Fibroblast of upper back skin (primary cell): ENCODE measurements at regions not wholly inside any gene's neighbourhood (a gene's known extent, or its start where the extent isn't known, plus 50 kb on each side); places are given as distances from the start of the nearest gene placed in this dataset.
"Not testable (repeated sequence)": the region's sequence is repeated elsewhere in the genome, so short reads cannot be mapped to it uniquely, and the experiment has no call there.

Experiments
- DNase-seq: peaks from one replicate; pipeline ENCODE4 v3.0.0-alpha.2; 2013

- DNase-seq: no peak
Observed at GRCh38 chr4:12138488-12138887, 709.8 kb upstream of the HS3ST1 start.

DNA sequence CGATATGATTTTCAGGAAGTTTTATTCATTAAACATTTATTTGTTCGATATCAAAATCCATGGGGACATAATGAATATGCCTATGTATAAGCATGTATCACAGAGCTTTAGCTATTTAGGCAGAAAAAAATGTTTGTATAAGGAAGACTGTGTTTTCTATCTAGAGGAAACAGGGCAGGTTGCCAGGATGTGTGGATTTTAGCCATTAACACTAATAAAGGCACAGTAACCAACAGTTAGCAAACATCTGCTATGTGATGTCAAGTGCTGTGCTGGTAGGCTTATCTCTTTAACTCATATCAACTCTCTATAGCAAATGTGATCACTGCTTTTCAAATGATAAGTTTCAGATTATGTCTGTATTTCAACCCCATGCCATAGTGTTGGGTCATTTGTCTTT is 708.9 kb upstream of the HS3ST1 start:
- no peak for DNase-seq

DNA sequence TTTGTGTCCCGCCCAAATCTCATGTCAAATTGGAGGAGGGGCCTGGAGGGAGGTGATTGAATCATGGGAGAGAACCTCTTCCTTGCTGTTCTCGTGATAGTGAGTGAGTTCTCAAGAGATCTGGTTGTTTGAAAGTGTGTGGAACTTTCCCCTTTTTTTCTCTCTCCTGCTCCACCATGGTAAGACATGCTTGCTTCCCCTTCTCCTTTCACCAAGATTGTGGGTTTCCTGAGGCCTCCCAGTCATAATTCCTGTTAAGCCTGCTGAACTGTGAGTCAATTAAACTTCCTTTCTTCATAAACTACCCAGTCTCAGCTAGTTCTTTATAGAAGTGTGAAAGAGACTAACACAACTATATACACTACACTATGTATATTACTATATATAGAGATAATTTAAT is 697.8 kb upstream of the HS3ST1 start:
- DNase-seq: no peak

DNA sequence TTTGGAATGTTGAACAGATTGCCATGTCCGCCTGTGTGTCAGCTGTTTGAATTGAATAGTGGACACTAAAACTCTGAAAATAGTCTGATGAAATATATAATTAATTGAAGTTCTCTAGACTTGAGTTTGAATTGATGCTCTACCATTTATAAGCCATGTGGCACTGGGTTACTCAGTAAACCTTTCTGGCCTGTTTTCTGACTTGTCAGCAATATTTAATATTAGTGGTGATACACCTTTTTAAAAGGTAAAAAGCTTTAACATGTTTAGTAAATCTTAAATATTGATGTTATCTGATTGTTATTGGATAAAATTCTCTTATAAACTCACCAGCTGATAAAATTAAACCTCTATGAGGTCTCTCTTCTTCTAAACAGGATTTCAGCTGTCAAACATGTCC is 695.4 kb upstream of the HS3ST1 start:
- no peak for DNase-seq

DNA sequence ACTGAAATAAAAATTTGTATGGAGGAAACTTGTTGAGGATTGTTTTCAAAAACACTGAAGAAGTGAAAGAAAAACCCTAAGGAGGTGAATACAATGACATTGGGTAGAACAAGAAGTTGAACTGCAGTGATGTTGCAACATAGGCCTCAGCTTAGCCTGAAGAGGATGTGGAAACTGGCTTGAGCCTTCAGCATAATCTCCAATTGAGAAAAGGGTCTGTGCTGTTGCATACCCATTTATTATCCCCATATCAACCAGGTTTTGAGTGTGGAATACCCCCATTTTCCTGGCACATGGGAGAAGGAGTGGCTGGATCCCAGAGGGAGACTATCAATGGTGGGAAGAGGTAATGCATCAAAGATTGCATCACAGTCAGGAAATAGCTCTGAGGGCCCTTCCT is 695.0 kb upstream of the HS3ST1 start:
- DNase-seq: no peak

DNA sequence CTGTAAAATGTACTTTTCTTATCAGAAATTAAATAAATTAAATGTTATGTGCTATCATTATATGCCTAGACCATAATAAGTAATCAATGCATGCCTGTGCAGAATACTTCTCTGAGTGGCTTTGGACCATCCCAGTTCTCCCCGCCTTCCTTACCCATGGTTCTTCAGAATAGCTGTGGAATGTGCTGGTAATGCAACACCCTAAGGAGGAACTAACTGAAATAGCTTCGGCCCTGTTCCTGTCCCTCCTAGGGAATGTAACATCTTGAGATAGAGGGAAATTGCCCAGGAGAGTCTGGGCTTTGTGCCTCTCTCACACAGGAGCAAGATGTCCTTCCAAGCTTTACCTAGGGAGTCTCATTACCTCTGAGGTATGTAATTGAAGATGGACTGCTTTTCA is 693.6 kb upstream of the HS3ST1 start:
- no peak for DNase-seq

- DNase-seq: no peak
Observed at GRCh38 chr4:12120968-12121367, 692.3 kb upstream of the HS3ST1 start.

GRCh38 chr4:12118651-12119213 is 690.0 kb upstream of the HS3ST1 start:
- DNase-seq: peak; percentile 20

GRCh38 chr4:12116009-12116552 is 687.4 kb upstream of the HS3ST1 start:
- DNase-seq: no peak

DNA sequence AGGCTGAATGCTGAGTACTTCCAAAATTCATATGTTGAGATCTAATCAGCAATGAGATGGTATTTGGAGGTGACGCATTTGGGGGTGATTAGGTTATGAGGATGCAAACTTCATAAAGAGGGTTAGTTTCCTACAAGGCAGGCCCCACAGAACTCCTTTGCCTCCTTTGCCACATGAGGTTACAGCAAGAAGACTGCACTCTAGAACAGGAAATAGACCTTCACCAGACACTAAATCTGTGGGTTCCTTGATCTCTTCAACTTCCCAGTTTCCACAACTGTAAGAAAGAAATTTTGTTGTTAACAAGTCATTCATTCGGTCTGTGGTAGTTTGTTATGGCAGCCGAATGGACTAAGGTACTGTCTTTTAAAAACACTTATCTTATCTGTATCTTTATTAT is 681.9 kb upstream of the HS3ST1 start:
- no peak for DNase-seq

DNA sequence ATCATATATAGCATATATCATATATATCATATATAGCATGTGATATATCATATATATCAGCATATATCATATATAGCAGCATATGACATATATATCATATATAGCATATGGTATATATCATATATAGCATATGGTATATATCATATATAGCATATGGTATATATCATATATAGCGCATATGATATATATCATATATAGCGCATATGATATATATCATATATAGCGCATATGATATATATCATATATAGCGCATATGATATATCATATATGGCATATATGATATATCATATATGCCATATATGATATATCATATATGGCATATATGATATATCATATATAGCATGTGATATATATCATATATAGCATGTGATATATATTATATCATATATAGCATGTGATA is 680.4 kb upstream of the HS3ST1 start:
- not testable (repeated sequence) for DNase-seq

GRCh38 chr4:12105519-12105918 is 676.8 kb upstream of the HS3ST1 start:
- DNase-seq: no peak

- DNase-seq: not testable (repeated sequence)
Observed at GRCh38 chr4:12089920-12090319, 661.2 kb upstream of the HS3ST1 start.

GRCh38 chr4:12084690-12085089 is 656.0 kb upstream of the HS3ST1 start:
- DNase-seq: no peak

DNA sequence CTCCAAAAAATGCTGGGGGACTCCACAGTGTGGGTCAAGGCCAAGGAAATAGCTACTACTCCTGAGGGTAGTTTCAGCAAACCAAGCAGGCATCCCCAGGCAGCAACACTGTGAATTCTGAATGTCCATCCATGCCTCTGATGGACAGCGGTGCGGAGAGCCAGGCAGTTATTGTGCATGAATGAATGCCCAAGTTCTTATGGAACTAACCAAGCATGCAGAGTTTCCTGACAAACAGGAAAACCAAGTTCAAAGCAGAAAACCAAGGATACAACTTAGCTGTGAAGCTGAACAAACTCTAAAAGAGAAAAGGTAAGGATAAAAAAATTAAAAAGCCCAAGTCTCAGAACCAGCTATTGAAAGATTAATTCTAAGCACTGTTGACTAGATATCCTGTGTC is 642.6 kb upstream of the HS3ST1 start:
- no peak for DNase-seq

DNA sequence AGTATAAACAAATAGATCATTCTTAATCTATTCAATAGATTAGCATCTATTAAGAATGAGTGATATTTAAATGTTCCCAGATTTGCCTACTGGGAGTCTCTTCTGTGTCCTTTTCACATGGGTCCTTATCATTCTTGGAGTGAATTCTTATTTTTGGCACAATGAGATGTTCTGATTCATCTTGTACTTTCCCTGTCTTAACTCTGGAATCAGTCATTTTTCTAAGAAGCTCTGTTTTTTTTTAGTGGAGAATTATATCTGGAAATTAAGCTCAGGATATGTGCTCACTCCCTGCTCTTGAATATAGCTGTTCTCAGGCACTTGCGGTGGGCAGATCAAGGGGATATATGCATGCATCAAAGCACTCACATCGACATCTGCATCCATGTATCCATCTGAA is 625.3 kb upstream of the HS3ST1 start:
- no peak for DNase-seq

DNA sequence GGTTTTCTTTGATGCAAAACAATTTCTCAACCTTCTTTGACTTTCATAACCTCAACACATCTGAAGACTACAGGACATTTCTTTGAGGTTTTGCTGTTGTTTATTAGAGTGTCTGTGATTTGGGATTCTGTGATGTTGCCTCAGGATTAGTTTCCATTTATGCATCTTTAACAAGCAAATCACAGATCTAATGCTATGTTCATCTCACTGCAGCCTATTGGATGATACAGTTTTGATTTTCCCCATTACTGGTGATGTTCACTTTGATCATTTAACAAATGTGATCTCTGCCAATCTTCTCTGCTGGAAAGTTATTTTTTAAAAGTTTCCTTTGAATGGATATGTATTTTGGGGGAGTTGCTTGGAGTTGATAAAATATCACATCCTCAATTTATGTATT is 624.9 kb upstream of the HS3ST1 start:
- DNase-seq: no peak

DNA sequence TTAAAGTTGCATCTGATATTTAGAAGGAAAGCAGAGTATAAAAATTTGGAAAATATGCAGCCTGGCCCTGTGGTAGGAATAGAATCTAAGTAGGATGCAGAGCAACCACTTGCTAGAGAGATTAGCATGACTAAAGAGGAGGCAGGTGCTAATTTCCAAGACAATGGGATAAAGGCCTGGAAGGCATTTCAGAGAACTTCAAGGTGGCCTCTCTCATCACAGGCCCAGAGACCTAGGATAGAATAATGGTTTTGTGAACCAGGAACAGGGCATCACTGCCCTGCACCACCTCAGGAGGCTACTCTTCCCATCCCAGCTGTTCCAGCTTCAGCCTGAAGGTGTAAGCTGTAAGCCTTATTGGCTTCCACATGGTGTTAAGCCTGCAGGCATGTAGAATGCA is 621.7 kb upstream of the HS3ST1 start:
- no peak for DNase-seq

- no peak for DNase-seq
Observed at GRCh38 chr4:12042818-12043217, 614.1 kb upstream of the HS3ST1 start.

DNA sequence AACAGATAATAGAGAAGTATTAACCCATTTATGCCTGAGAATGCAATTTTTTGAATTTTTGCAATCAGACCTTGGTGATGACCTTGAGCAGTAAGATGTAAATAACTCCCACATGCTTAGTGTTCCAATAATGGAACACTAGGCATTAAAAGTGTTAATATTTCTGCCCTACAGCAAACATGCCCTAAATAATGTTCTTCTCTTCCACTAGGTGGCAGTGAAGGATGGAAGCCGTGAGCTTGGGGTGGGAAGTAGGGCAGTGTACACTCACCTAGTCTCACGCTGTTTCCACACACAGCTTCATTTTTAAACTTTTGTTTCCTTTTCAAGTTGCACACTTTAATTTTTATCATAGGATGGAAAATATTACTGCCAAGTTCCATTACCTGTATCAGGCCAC is 613.1 kb upstream of the HS3ST1 start:
- DNase-seq: no peak

DNA sequence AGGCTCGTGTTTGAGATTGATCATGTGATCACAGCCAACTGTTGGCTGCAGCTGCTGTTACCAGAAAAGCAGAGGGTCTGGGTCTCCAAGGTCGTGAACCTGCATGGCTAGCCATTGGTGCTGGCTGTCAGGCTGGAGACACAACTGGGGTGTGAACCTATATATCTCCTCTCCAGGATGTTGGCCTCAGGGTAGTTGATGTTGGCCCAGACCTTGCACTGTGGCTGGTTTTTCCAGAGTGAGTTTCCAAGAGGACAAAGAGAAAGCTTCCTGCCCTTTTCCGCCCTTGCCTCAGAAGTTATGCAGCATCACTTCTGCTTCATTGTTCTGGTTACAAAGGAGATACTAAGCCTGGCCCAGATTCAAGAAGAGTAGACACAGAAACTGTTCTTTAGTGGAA is 607.8 kb upstream of the HS3ST1 start:
- DNase-seq: no peak

DNA sequence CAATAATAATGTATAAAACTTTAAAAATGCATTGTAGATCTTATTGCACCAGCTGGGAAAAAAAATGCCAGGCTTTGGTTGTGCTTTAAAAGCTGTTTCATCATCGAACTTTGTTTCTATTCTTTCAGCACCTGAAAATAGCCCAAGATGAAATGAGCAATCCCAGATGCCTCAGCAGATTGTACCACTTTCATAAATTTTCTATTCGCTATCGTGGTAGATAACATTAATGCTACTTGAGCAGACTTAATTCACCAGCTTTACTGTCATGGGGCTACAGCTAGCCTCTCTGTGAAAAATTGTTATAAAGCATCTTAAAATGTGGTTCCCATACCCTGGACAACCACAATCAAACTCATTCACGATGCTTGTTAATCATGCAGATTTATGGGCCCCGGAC is 599.6 kb upstream of the HS3ST1 start:
- no peak for DNase-seq

GRCh38 chr4:12022409-12022808 is 593.7 kb upstream of the HS3ST1 start:
- no peak for DNase-seq

DNA sequence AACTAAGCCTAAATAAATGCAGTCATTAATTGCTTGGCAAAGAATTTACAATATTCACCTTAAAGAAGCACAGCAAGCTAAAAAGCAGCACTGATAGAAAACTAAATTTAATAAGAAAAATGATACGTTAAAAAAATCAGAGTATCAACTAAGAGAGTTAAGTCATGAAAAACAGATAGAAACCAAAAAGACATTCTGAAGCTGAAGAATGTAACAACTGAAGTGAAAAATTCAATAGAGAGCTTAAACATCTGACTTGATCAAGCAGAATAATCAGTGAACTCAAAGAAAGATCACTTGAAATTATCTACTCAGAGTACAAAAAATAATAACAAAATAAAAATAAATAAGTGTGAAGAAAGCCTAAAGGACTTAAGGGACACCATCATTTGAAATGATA is 588.0 kb upstream of the HS3ST1 start:
- DNase-seq: no peak

GRCh38 chr4:12005471-12005870 is 576.8 kb upstream of the HS3ST1 start:
- no peak for DNase-seq

DNA sequence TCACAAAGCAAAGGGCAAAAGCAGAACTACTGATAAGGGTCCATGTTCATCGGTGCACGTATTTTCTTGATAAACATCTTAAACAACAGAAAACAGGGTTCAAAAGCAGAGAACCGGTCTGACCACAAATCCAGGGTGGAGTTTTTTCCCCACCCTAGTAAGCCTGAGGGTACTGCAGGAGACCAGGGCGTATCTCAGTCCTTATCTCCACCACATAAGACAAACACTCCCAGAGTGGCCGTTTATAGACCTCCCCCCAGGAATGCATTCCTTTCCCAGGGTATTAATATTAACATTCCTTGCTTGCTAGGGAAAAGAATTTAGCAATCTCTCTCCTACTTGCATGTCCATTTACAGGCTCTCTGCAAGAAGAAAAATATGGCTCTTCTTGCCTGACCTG is 567.9 kb upstream of the HS3ST1 start:
- DNase-seq: not testable (repeated sequence)
